Heart left ventricle (tissue), 16 donors: ENCODE measurements at regions not wholly inside any gene's neighbourhood (a gene's known extent, or its start where the extent isn't known, plus 50 kb on each side); places are given as distances from the start of the nearest gene placed in this dataset.
"Not testable (repeated sequence)": the region's sequence is repeated elsewhere in the genome, so short reads cannot be mapped to it uniquely, and the experiment has no call there.

Experiments
- ATAC-seq, 4 donors: fragments of 200-7000 bp; cut with Tn5 transposase; one replicate each; pipeline ENCODE4 v1.9.1; 2020 to 2022; ENCODE audit warnings: moderate library complexity in 4 of 4, mild to moderate bottlenecking in 3 of 4, moderate number of reproducible peaks in 1 of 4
- DNase-seq, 5 donors: peaks; one replicate each; pipeline ENCODE4 v3.0.0-alpha.2; 2020
- H3K27ac ChIP-seq, 12 donors: fragments of 200-600 bp; sonication (generic) in 4 of 12; one replicate each; pipeline versions ENCODE4 v1.5.0 to v1.8.0; 2016 to 2022; ENCODE audit warnings: mild to moderate bottlenecking in 2 of 12
- H3K27me3 ChIP-seq, 9 donors: fragments of 200-600 bp; sonication (generic) in 2 of 9; one replicate each; pipeline versions ENCODE4 v1.5.1 to v1.8.0; 2016 to 2022; ENCODE audit warnings: mild to moderate bottlenecking in 3 of 9
- H3K36me3 ChIP-seq, 9 donors: fragments of 200-600 bp; sonication (generic) in 2 of 9; one replicate each; pipeline versions ENCODE4 v1.5.0 to v1.8.0; 2018 to 2022; ENCODE audit warnings: mild to moderate bottlenecking in 2 of 9
- H3K4me1 ChIP-seq, 12 donors: fragments of 200-600 bp; sonication (generic) in 4 of 12; one replicate each; pipeline versions ENCODE4 v1.5.0 to v1.8.0; 2016 to 2022; ENCODE audit warnings: mild to moderate bottlenecking in 3 of 12
- H3K4me3 ChIP-seq, 12 donors: fragments of 200-600 bp; sonication (generic) in 4 of 12; one replicate each; pipeline versions ENCODE4 v1.5.0 to v1.8.0; 2017 to 2022; ENCODE audit warnings: mild to moderate bottlenecking in 9 of 12, moderate library complexity in 4 of 12
- H3K9me3 ChIP-seq, 12 donors: fragments of 200-600 bp; sonication (generic) in 4 of 12; one replicate each; pipeline versions ENCODE4 v1.5.0 to v1.8.0; 2016 to 2022; ENCODE audit warnings: mild to moderate bottlenecking in 1 of 12
- CTCF ChIP-seq, 12 donors: fragments of 200-600 bp; sonication (generic) in 4 of 12; IDR thresholded peaks; one replicate each; pipeline versions ENCODE4 v1.5.0 to v1.8.0; 2018 to 2022; ENCODE audit warnings: antibody characterized with exemption in 12 of 12, mild to moderate bottlenecking in 5 of 12
- POLR2A ChIP-seq, 2 donors: fragments of 450-650 bp; IDR thresholded peaks; one replicate each; pipeline ENCODE4 v1.6.1; 2017; ENCODE audit warnings: antibody characterized with exemption in 2 of 2, mild to moderate bottlenecking in 2 of 2, moderate library complexity in 2 of 2
- WGBS, 4 donors: extraction: QIAGEN DNeasy Blood & Tissue Kit in 2 of 4; methylation state at CpG; one replicate each; pipeline versions ENCODE4 v1.1.5 to v1.1.7; 2013 to 2018; 5-methylcytosine and 5-hydroxymethylcytosine counted together
- intact Hi-C, 10 donors: fragments of 100-400 bp; cut with DNase I; formaldehyde crosslinking; loops; one replicate each; pipeline versions ENCODE4 v1.11.1 to v1.14.2; 2022
- donor health status: ischemic (EF 13 %, LVEDD 7.1; RV severe dilation, severe dysfunction).
- donor health status: healthy with polysubstance abuse.
- donor health status: DM: no; HTN: yes; CAD: no.
- donor health status: DM: no; HTN: no; CAD: no.
- donor health status: ischemic (EF 25% LVEDD 6.9; RV normal size, moderate dysfunction).
- donor health status: ischemic (EF 25% LVEDD 5.7; RV mildly dilated, moderate dysfunction).
- donor health status: healthy.
- donor health status: DM: yes; HTN: yes; CAD: no.
- donor health status: ischemic (EF 35%, LVEDD 5.7; RV mildly dilated, moderate dysfunction).
- donor health status: nonischemic (EF 11% LVEDD 7.7; RV severe dilation, severe dysfunction).
- donor health status: DM: yes; HTN: yes; CAD: no.
- donor health status: PGD.
- donor health status: ischemic (EF 29% LVEDD 5.4; RV normal size, mild dysfunction).
- donor health status: nonischemic (EF 23%, LVEDD 6.1; RV moderate dilation, normal function).

- H3K27me3 ChIP-seq: peaks cover 0 to 2% (median 0%) of the 10 kb centered on the region in 9 donors
- peaks cover 0 to 4% (median 0%) of the 10 kb centered on the region in 12 donors for H3K4me1 ChIP-seq
- TF ChIP-seq CTCF (IDR thresholded peaks at IDR 0.05) (no peak), POLR2A (IDR thresholded peaks at IDR 0.05) (no peak)
- no peak overlapping the region for H3K4me3 ChIP-seq
- H3K27ac ChIP-seq: no peak overlapping the region
- 83 to 94% (median 85%) methylated on average over 2 of the region's 2 CpGs for WGBS, 4 donors
- no peak for DNase-seq
- no peak for ATAC-seq
- intact Hi-C loops: loop anchor here in 2 of 10 donors (10.0 kb wide), 2 partner anchors 486 to 584 kb away; no protein-coding TSS in a partner anchor
- H3K36me3 ChIP-seq: no peaks in the 10 kb centered on the region
- peaks cover 0 to 5% (median 0%) of the 10 kb centered on the region in 12 donors for H3K9me3 ChIP-seq
Observed at GRCh38 chr2:143930891-143931290, 589.0 kb downstream of the ZEB2 start.

GRCh38 chr2:143928613-143929012 lies 591.3 kb downstream of the ZEB2 start:
- TF ChIP-seq CTCF (IDR thresholded peaks at IDR 0.05) (no peak), POLR2A (IDR thresholded peaks at IDR 0.05) (no peak)
- Histone ChIP-seq H3K27me3 (no peaks in the 10 kb centered on the region), H3K9me3 (peaks cover 0 to 5% (median 0%) of the 10 kb centered on the region in 12 donors), H3K4me3 (no peak overlapping the region), H3K36me3 (no peaks in the 10 kb centered on the region), H3K27ac (peak overlapping the region in 1 of 12 donors; percentile 22), H3K4me1 (no peaks in the 10 kb centered on the region)
- DNase-seq (no peak), ATAC-seq (peak in 1 of 4 donors; percentile 30)
- intact Hi-C loops: no loop called here
- 13 to 17% (median 15%) methylated on average over 1 of the region's 1 CpG for WGBS, 4 donors

GRCh38 chr2:143928184-143928583 lies 591.7 kb downstream of the ZEB2 start:
- Histone ChIP-seq H3K36me3 (no peaks in the 10 kb centered on the region), H3K9me3 (peaks cover 0 to 5% (median 0%) of the 10 kb centered on the region in 12 donors), H3K27me3 (no peaks in the 10 kb centered on the region), H3K27ac (peak overlapping the region in 1 of 12 donors; percentile 22), H3K4me1 (no peaks in the 10 kb centered on the region), H3K4me3 (no peak overlapping the region)
- intact Hi-C loops: no loop called here
- DNase-seq: no peak
- ATAC-seq: no peak
- 86 to 97% (median 90%) methylated on average over 1 of the region's 1 CpG for WGBS, 4 donors
- TF ChIP-seq POLR2A (IDR thresholded peaks at IDR 0.05) (no peak), CTCF (IDR thresholded peaks at IDR 0.05) (no peak)

GRCh38 chr2:143926736-143927135 lies 593.2 kb downstream of the ZEB2 start:
- Histone ChIP-seq H3K4me3 (no peak overlapping the region), H3K36me3 (no peaks in the 10 kb centered on the region), H3K9me3 (peaks cover 0 to 5% (median 0%) of the 10 kb centered on the region in 12 donors), H3K4me1 (no peaks in the 10 kb centered on the region), H3K27me3 (no peaks in the 10 kb centered on the region), H3K27ac (no peak overlapping the region)
- TF ChIP-seq POLR2A (IDR thresholded peaks at IDR 0.05) (no peak), CTCF (IDR thresholded peaks at IDR 0.05) (no peak)
- no peak for DNase-seq
- WGBS, 4 donors: 80 to 93% (median 91%) methylated on average over 4 of the region's 4 CpGs
- intact Hi-C loops: no loop called here
- ATAC-seq: no peak

GRCh38 chr2:143922261-143922830 lies 597.6 kb downstream of the ZEB2 start:
- peaks cover 0 to 19% (median 12%) of the 10 kb centered on the region in 12 donors for H3K9me3 ChIP-seq
- H3K4me1 ChIP-seq, H3K36me3 ChIP-seq, H3K4me3 ChIP-seq, intact Hi-C loops, ATAC-seq, H3K27ac ChIP-seq, H3K27me3 ChIP-seq, DNase-seq: not testable (repeated sequence)
- 95 to 98% (median 96%) methylated on average over 14 to 33 of the region's 42 CpGs for WGBS, 4 donors
